WERI-Rb-1 (cell line): ENCODE measurements at regions not wholly inside any gene's neighbourhood (a gene's known extent, or its start where the extent isn't known, plus 50 kb on each side); places are given as distances from the start of the nearest gene placed in this dataset.

Experiments
- DNase-seq: peaks from one replicate; pipeline ENCODE4 v3.0.0-alpha.2; 2020
- H3K27ac ChIP-seq: fragments of 250-450 bp; sonication (Bioruptor Pico); 2 replicates; pipeline ENCODE4 v1.5.1; 2020; ENCODE audit warnings: mild to moderate bottlenecking, moderate library complexity
- H3K27me3 ChIP-seq: fragments of 250-450 bp; sonication (Bioruptor Pico); 2 replicates; pipeline ENCODE4 v1.5.1; 2021; ENCODE audit warnings: mild to moderate bottlenecking, low read depth, moderate library complexity; ENCODE audit not compliant: insufficient read depth, severe bottlenecking
- H3K36me3 ChIP-seq: fragments of 250-450 bp; sonication (Bioruptor Pico); 2 replicates; pipeline ENCODE4 v1.5.1; 2020; ENCODE audit warnings: mild to moderate bottlenecking, moderate library complexity
- H3K4me3 ChIP-seq: 2 replicates; pipeline ENCODE4 v1.5.1; 2011; ENCODE audit warnings: low read depth, mild to moderate bottlenecking, control low read depth, low read length
- H3K9me3 ChIP-seq: fragments of 250-450 bp; sonication (Bioruptor Pico); 2 replicates; pipeline ENCODE4 v1.5.1; 2021; ENCODE audit warnings: mild to moderate bottlenecking, moderate library complexity; ENCODE audit not compliant: severe bottlenecking
- TF ChIP-seq, protein P1 (sequence below): IDR thresholded peaks from 2 replicates; pipeline ENCODE4 v1.5.1; 2011; ENCODE audit warnings: low read depth, mild to moderate bottlenecking, control low read depth, inconsistent platforms, low read length

DNA sequence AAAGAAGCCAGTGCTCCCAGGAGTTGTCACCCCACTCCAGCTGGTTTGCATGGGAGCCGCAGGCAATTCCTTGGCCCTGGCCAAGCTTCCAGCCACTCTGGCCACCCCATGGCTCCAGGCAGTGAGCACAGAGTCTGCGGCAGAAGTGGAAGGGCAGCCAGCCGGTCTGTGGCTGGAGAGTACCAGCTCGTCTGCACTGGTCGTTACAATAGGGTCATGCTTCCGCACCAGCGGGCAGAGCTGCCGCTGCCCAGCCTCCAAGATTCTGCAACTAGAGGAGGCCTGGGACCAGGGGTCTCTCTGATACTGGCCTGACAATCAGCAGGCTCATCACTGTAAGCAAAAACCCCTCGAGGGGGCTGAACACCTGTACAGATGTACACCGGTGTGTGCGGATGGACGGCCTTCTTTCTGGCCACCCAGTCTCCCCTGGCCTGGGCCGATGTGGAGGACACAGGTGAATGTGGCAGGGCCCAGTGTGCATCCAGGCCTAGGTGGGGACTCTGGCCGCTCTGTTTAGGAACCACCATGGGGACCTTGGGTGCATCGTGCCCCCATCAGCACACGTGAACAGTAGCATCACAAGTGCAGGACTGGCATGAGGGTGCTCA is 51.9 kb upstream of the ODC1 start:
- Histone ChIP-seq H3K27me3 (no peaks in the 10 kb centered on the region), H3K36me3 (no peaks in the 10 kb centered on the region), H3K4me3 (no peak overlapping the region), H3K9me3 (no peaks in the 10 kb centered on the region), H3K27ac (no peak overlapping the region)
- no peak for DNase-seq
- TF ChIP-seq, protein P1, sequence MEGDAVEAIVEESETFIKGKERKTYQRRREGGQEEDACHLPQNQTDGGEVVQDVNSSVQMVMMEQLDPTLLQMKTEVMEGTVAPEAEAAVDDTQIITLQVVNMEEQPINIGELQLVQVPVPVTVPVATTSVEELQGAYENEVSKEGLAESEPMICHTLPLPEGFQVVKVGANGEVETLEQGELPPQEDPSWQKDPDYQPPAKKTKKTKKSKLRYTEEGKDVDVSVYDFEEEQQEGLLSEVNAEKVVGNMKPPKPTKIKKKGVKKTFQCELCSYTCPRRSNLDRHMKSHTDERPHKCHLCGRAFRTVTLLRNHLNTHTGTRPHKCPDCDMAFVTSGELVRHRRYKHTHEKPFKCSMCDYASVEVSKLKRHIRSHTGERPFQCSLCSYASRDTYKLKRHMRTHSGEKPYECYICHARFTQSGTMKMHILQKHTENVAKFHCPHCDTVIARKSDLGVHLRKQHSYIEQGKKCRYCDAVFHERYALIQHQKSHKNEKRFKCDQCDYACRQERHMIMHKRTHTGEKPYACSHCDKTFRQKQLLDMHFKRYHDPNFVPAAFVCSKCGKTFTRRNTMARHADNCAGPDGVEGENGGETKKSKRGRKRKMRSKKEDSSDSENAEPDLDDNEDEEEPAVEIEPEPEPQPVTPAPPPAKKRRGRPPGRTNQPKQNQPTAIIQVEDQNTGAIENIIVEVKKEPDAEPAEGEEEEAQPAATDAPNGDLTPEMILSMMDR: no peak

DNA sequence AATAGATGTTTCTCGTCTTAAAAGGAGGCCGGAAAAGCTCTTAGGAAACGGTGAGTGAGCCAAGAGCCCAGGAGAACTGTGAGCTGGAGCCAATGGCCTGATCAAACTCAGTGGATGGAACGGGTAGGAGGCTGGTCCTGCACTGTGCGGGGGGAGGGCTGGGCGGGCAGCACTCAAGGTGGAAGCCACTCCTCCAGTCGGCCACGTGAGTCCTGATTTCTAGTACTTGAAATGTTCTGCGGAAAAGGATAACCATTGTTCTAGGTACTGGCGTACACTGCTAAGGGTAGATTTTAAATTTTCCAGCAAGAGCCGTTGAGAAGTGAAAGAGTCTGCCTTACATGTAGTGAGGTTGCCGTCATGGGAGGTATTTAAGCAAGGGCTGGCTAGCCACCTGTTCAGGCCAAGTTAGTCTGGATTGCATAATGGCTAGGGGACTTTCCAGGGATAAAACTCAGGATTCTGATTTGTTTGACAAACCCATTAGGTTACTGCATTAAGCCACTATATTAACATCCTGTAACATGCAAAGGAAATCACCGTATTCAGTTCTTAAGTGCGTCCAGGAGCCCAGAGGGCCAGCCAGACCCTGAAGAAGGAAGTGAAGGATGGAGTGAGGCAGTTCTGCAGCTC is 51.3 kb upstream of the ODC1 start:
- H3K27ac ChIP-seq: no peak overlapping the region
- no peaks in the 10 kb centered on the region for H3K9me3 ChIP-seq
- H3K36me3 ChIP-seq: no peaks in the 10 kb centered on the region
- no peaks in the 10 kb centered on the region for H3K27me3 ChIP-seq
- no peak overlapping the region for H3K4me3 ChIP-seq
- DNase-seq: no peak
- TF ChIP-seq, protein P1: no peak

DNA sequence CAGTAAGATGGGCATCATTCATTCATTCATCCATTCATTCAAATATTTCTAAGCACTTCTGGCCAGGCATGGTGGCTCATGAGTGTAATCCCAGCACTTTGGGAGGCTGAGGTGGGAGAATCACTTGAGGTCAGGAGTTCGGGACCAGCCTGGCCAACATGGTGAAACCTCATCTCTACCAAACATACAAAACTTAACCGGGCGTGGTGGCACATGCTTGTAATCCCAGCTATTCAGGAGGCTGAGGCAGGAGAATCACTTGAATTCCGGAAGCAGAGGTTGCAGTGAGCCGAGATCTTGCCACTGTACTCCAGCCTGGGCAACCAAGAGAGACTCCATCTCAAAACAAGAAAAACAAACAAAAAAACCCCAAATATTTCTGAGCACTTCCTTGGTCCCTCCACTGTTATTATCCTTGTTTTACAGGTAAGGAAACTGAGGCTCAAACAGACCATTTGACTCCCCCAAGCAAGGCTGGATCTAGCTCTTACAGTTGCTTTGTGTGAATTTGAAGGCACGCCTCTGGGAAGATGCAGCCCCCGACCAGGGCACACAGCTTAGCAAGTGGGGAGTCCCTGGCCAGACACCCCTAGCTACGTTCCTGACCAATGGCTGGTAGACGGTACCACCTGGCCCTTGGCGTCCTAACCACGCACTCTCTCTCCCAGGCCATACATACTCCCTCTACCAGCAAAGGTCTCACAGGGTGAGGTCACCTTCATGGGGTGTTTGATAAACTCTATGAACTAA is 50.6 kb upstream of the ODC1 start:
- TF ChIP-seq, protein P1: no peak
- DNase-seq: no peak
- no peaks in the 10 kb centered on the region for H3K9me3 ChIP-seq
- no peak overlapping the region for H3K4me3 ChIP-seq
- no peaks in the 10 kb centered on the region for H3K27me3 ChIP-seq
- no peaks in the 10 kb centered on the region for H3K36me3 ChIP-seq
- H3K27ac ChIP-seq: no peak overlapping the region
